OCI-LY1 (cell line): ENCODE measurements at regions not wholly inside any gene's neighbourhood (a gene's known extent, or its start where the extent isn't known, plus 50 kb on each side); places are given as distances from the start of the nearest gene placed in this dataset.

Source experiments
- H2AFZ ChIP-seq: fragments of 200-600 bp; sonication (generic), shearing (Covaris generic); 2 replicates; pipeline ENCODE4 v1.6.0; 2014; ENCODE audit warnings: antibody characterized with exemption, mild to moderate bottlenecking, low read length
- H3F3A ChIP-seq: fragments of 200-600 bp; sonication (generic), shearing (Covaris generic); 2 replicates; pipeline ENCODE4 v1.6.0; 2014; ENCODE audit warnings: mild to moderate bottlenecking, antibody characterized with exemption, low read length, moderate library complexity; ENCODE audit not compliant: insufficient read depth
- H3K27ac ChIP-seq: fragments of 200-600 bp; sonication (generic); 2 replicates; pipeline ENCODE4 v1.5.1; 2014; ENCODE audit warnings: low read length, mixed run types, mild to moderate bottlenecking, low read depth; ENCODE audit not compliant: poor library complexity, severe bottlenecking
- H3K27me3 ChIP-seq: fragments of 200-600 bp; sonication (generic); 2 replicates; pipeline ENCODE4 v1.6.0; 2014; ENCODE audit warnings: antibody characterized with exemption, mild to moderate bottlenecking, low read length, moderate library complexity; ENCODE audit not compliant: insufficient read depth
- H3K36me3 ChIP-seq: fragments of 200-600 bp; sonication (generic); 2 replicates; pipeline ENCODE4 v1.6.1; 2014; ENCODE audit warnings: mild to moderate bottlenecking, antibody characterized with exemption, low read length, moderate library complexity, mixed read lengths; ENCODE audit not compliant: insufficient read depth
- H3K4me1 ChIP-seq: fragments of 200-600 bp; sonication (generic); 2 replicates; pipeline ENCODE4 v1.5.1; 2014; ENCODE audit warnings: mild to moderate bottlenecking, low read length, moderate library complexity; ENCODE audit not compliant: insufficient read depth, severe bottlenecking
- H3K4me2 ChIP-seq: fragments of 200-600 bp; sonication (generic), shearing (Covaris generic); 2 replicates; pipeline ENCODE4 v1.6.1; 2014; ENCODE audit warnings: low read length
- H3K4me3 ChIP-seq: fragments of 200-600 bp; sonication (generic); 2 replicates; pipeline ENCODE4 v1.5.1; 2014; ENCODE audit warnings: low read length, low read depth, mild to moderate bottlenecking, mixed read lengths; ENCODE audit not compliant: poor library complexity, severe bottlenecking
- H3K79me2 ChIP-seq: fragments of 200-600 bp; shearing (Covaris generic); 2 replicates; pipeline ENCODE4 v1.6.1; 2016; ENCODE audit warnings: mixed run types, low read length, mixed read lengths; ENCODE audit not compliant: insufficient read depth
- H3K9ac ChIP-seq: fragments of 200-600 bp; sonication (generic), shearing (Covaris generic); 2 replicates; pipeline ENCODE4 v1.6.1; 2014; ENCODE audit warnings: mild to moderate bottlenecking, low read length, mixed read lengths
- H3K9me2 ChIP-seq: fragments of 200-600 bp; sonication (generic), shearing (Covaris generic); 2 replicates; pipeline ENCODE4 v1.6.1; 2014; ENCODE audit warnings: low read depth, mild to moderate bottlenecking, low read length, mixed read lengths
- H3K9me3 ChIP-seq: fragments of 200-600 bp; shearing (Covaris generic); 2 replicates; pipeline ENCODE4 v1.6.1; 2014; ENCODE audit warnings: low read length, mixed read lengths
- H4K20me1 ChIP-seq: fragments of 200-600 bp; sonication (generic), shearing (Covaris generic); 2 replicates; pipeline ENCODE4 v1.6.0; 2016; ENCODE audit warnings: mild to moderate bottlenecking, low read length; ENCODE audit not compliant: insufficient read depth
- EZH2 ChIP-seq: fragments of 200-600 bp; sonication (generic), shearing (Covaris generic); IDR thresholded peaks from 2 replicates; pipeline ENCODE4 v1.8.0; 2017; ENCODE audit warnings: borderline replicate concordance, mixed run types, mild to moderate bottlenecking, antibody characterized with exemption, low read length, moderate library complexity, mixed read lengths
- TF ChIP-seq, protein P1 (sequence below): fragments of 200-600 bp; sonication (generic), shearing (Covaris generic); IDR thresholded peaks from 2 replicates; pipeline ENCODE4 v1.5.1; 2017; ENCODE audit warnings: mild to moderate bottlenecking, antibody characterized with exemption, low read length, moderate library complexity, mixed read lengths

DNA sequence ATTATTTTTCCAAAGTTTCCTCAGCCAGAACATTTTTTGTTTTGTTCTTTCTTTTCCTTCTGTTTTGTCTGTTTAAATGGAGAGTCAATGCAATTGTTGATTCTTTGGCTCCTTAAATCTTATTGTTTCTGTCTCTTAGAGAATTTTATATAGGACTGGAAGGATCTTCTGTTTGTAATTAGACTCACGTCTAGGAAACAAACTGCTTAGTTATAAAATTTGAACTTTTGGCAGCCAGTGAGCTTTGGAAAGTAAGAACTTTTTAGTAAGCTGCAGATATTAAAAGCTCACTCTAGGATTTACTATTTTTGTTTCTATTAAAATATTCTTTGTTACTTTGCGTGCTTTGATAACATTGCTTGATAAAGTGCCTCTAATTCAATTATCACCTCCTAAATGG, 109.8 kb upstream of the HNRNPU start:
- TF ChIP-seq, protein P1, sequence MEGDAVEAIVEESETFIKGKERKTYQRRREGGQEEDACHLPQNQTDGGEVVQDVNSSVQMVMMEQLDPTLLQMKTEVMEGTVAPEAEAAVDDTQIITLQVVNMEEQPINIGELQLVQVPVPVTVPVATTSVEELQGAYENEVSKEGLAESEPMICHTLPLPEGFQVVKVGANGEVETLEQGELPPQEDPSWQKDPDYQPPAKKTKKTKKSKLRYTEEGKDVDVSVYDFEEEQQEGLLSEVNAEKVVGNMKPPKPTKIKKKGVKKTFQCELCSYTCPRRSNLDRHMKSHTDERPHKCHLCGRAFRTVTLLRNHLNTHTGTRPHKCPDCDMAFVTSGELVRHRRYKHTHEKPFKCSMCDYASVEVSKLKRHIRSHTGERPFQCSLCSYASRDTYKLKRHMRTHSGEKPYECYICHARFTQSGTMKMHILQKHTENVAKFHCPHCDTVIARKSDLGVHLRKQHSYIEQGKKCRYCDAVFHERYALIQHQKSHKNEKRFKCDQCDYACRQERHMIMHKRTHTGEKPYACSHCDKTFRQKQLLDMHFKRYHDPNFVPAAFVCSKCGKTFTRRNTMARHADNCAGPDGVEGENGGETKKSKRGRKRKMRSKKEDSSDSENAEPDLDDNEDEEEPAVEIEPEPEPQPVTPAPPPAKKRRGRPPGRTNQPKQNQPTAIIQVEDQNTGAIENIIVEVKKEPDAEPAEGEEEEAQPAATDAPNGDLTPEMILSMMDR = no peak
- no peak for TF ChIP-seq EZH2
- Histone ChIP-seq H3K9me2 (no peaks in the 10 kb centered on the region), H3K4me2 (no peak overlapping the region), H3F3A (no peaks in the 10 kb centered on the region), H4K20me1 (no peaks in the 10 kb centered on the region), H3K27ac (no peak overlapping the region), H2AFZ (no peak overlapping the region), H3K4me1 (peaks cover 18% of the 10 kb centered on the region), H3K27me3 (no peaks in the 10 kb centered on the region), H3K79me2 (no peaks in the 10 kb centered on the region), H3K9me3 (no peaks in the 10 kb centered on the region), H3K4me3 (no peak overlapping the region), H3K36me3 (no peaks in the 10 kb centered on the region), H3K9ac (no peak overlapping the region)

DNA sequence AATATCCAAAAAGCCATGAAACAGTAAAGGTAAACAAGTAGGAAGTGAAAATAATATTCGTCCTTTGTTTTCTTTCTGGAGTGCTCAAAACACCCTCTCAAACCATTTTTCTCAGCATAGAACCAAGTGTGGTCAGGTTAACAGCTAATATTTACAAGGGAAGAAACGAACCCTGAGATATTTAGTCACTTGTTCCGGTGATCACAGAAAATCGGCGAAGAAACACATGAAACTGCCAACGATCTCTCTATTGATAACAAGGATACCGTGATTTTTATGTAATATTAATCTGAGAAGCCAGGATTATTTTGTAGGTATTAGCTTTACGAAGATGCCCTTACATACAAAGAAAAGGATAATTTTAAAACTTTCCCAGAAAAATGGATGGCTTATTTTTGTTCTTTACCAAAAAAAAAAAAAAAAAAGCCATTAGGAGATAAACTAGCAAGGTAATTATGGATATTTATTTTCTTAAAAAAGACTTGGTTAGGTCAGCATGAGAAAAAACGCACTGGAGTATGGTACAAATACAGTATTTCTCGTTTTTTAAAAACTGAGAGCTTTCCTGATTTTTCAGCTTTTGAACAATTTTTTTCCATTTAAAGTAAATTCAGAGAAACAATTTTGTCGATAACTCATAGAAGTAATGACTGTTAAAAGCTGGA, 107.3 kb upstream of the HNRNPU start:
- H3K79me2 ChIP-seq = no peaks in the 10 kb centered on the region
- no peaks in the 10 kb centered on the region for H3F3A ChIP-seq
- peak overlapping the region; percentile 90 for H3K9ac ChIP-seq
- H3K27ac ChIP-seq = peak overlapping the region; percentile 93
- peak overlapping the region; percentile 23 for H2AFZ ChIP-seq
- no peaks in the 10 kb centered on the region for H4K20me1 ChIP-seq
- no peaks in the 10 kb centered on the region for H3K9me3 ChIP-seq
- no peaks in the 10 kb centered on the region for H3K36me3 ChIP-seq
- H3K4me3 ChIP-seq = peak overlapping the region; percentile 74
- H3K4me1 ChIP-seq = peaks cover 18% of the 10 kb centered on the region
- no peaks in the 10 kb centered on the region for H3K27me3 ChIP-seq
- H3K9me2 ChIP-seq = no peaks in the 10 kb centered on the region
- peak overlapping the region; percentile 80 for H3K4me2 ChIP-seq
- TF ChIP-seq, protein P1 = no peak
- TF ChIP-seq EZH2 = no peak

DNA sequence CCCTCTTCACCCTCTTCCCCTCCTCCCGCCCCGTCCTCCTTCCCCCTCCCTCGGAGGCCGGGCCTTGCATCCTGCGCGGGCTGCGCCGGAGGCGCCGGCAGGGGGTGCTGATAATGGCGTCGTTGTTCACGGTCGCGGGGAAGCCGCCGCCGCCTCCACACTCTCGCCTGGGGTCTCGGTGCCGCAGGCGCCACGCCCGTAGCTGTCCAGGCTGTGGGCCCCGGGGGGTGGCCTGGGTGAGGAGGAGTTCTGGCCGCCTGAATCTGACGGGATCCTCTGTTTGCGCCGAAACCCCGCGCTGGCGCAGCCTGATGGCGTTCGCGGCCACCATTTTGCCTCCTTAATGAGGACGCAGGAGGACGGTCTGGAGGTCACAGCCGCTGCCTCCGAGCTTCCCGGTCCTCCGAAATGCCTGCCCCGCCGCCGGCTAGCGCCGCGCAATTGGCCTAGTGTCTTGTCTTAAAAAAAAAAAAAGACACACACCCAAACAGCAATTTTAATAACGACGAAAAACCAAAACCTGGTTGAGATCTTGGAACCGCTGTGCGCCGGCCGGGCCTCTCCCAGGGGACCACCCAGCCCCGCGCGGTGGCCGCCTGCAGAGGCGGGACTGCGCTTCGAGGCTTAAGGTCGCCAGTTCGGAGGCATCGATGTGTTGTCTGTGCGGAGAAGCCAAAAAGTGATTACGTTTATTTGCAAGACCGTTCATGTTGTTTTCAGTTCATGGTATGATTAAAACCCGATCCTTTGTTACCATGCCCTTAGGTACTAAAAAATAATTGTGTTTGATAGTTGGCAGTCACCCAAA, 106.6 kb upstream of the HNRNPU start:
- Histone ChIP-seq H3K4me3 (peak overlapping the region; percentile 74), H2AFZ (peak overlapping the region; percentile 23)
- no peak for TF ChIP-seq EZH2
- TF ChIP-seq, protein P1 = peak; percentile 62

More for the DNA sequence above, 106.6 kb upstream of the HNRNPU start:
- Histone ChIP-seq H3K9me3 (no peaks in the 10 kb centered on the region), H4K20me1 (no peaks in the 10 kb centered on the region), H3K79me2 (no peaks in the 10 kb centered on the region), H3K27me3 (no peaks in the 10 kb centered on the region), H3K27ac (peak overlapping the region; percentile 93), H3K9me2 (no peaks in the 10 kb centered on the region), H3F3A (no peaks in the 10 kb centered on the region), H3K36me3 (no peaks in the 10 kb centered on the region), H3K4me2 (peak overlapping the region; percentile 80), H3K9ac (peak overlapping the region; percentile 90), H3K4me1 (peaks cover 18% of the 10 kb centered on the region)
